GM21367 (cell line): ENCODE measurements at regions not wholly inside any gene's neighbourhood (a gene's known extent, or its start where the extent isn't known, plus 50 kb on each side); places are given as distances from the start of the nearest gene placed in this dataset.
"Not testable (repeated sequence)": the region's sequence is repeated elsewhere in the genome, so short reads cannot be mapped to it uniquely, and the experiment has no call there.

ENCODE experiments used
- ATAC-seq: cut with Tn5 transposase; IDR thresholded peaks from one replicate; pipeline ENCODE4 v1.9.1; 2021; ENCODE audit not compliant: unreplicated experiment

GRCh38 chr16:59067205-59067604 lies 333.1 kb upstream of the GOT2 start:
- no peak for ATAC-seq

GRCh38 chr16:59060207-59060606 lies 326.1 kb upstream of the GOT2 start:
- no peak for ATAC-seq

- ATAC-seq, result no peak
Observed at GRCh38 chr16:59058250-59058649, 324.1 kb upstream of the GOT2 start.

GRCh38 chr16:59053911-59054310 lies 319.8 kb upstream of the GOT2 start:
- ATAC-seq, result no peak

- no peak for ATAC-seq
Observed at GRCh38 chr16:59052231-59052630, 318.1 kb upstream of the GOT2 start.

- no peak for ATAC-seq
Observed at GRCh38 chr16:59048876-59049275, 314.8 kb upstream of the GOT2 start.

GRCh38 chr16:59047114-59047513 lies 313.0 kb upstream of the GOT2 start:
- ATAC-seq, result no peak

- ATAC-seq, result no peak
Observed at GRCh38 chr16:59046335-59046734, 312.2 kb upstream of the GOT2 start.

GRCh38 chr16:59045501-59045900 lies 311.4 kb upstream of the GOT2 start:
- no peak for ATAC-seq

GRCh38 chr16:59044616-59045015 lies 310.5 kb upstream of the GOT2 start:
- ATAC-seq, result no peak

- ATAC-seq, result no peak
Observed at GRCh38 chr16:59042301-59042700, 308.2 kb upstream of the GOT2 start.

GRCh38 chr16:59039066-59039720 lies 305.1 kb upstream of the GOT2 start:
- ATAC-seq, result no peak

GRCh38 chr16:59030923-59031485 lies 296.9 kb upstream of the GOT2 start:
- ATAC-seq, result no peak

- ATAC-seq, result no peak
Observed at GRCh38 chr16:59021751-59022150, 287.6 kb upstream of the GOT2 start.

GRCh38 chr16:59013930-59014329 lies 279.8 kb upstream of the GOT2 start:
- no peak for ATAC-seq

- ATAC-seq, result no peak
Observed at GRCh38 chr16:58999762-59000161, 265.6 kb upstream of the GOT2 start.

GRCh38 chr16:58992755-58993154 lies 258.6 kb upstream of the GOT2 start:
- ATAC-seq, result not testable (repeated sequence)

- not testable (repeated sequence) for ATAC-seq
Observed at GRCh38 chr16:58983181-58983965, 249.3 kb upstream of the GOT2 start.

- ATAC-seq, result peak; percentile 86
Observed at GRCh38 chr16:58970775-58971174, 236.7 kb upstream of the GOT2 start.

- no peak for ATAC-seq
Observed at GRCh38 chr16:58963479-58963878, 229.4 kb upstream of the GOT2 start.

GRCh38 chr16:58962811-58963210 lies 228.7 kb upstream of the GOT2 start:
- no peak for ATAC-seq

GRCh38 chr16:58960484-58960883 lies 226.4 kb upstream of the GOT2 start:
- ATAC-seq, result no peak
